Endothelial cell of umbilical vein (primary cell): ENCODE measurements at regions not wholly inside any gene's neighbourhood (a gene's known extent, or its start where the extent isn't known, plus 50 kb on each side); places are given as distances from the start of the nearest gene placed in this dataset.

Source experiments
- BruUV-seq: library from RNA; stranded (reverse); fragments of 400-500 nt; replicated peaks from 2 replicates; lab custom pipeline; 2021; lab: Mats Ljungman, UMichigan
- CTCF ChIA-PET: fragments of 300-600, 350-600 bp; sonication (Branson Sonifier 250); formaldehyde crosslinking; loops from one replicate; lab custom pipeline; 2021; ENCODE audit warnings: antibody characterized with exemption, inconsistent platforms; lab: Charles Lee
- POLR2A ChIA-PET: fragments of 300-600, 350-600 bp; sonication (Branson Sonifier 250); formaldehyde crosslinking; loops from one replicate; lab custom pipeline; 2021; ENCODE audit warnings: antibody characterized with exemption, inconsistent platforms; lab: Charles Lee
- DNase-seq: peaks from one replicate; pipeline ENCODE4 v3.0.0-alpha.2; 2011; ENCODE audit warnings: low read depth, low spot score
- FAIRE-seq: peaks from 2 replicates; lab custom pipeline; 2011; peaks lifted over from hg19 to GRCh38; lab: Jason Lieb, UNC
- H2AFZ ChIP-seq: 2 replicates; pipeline ENCODE4 v1.6.0; 2012; ENCODE audit warnings: low read depth, low read length, control low read depth, inconsistent platforms
- H3K27ac ChIP-seq: 2 replicates; pipeline ENCODE4 v1.5.1; 2011; ENCODE audit warnings: low read depth, mild to moderate bottlenecking, control low read depth, low read length, moderate library complexity; ENCODE audit not compliant: insufficient read depth
- H3K27me3 ChIP-seq, 2 experiments: 2 replicates each; pipeline versions ENCODE4 v1.6.0 to v1.6.1; 2011; ENCODE audit warnings: low read length in 2 of 2, mixed read lengths in 1 of 2; ENCODE audit not compliant: control insufficient read depth in 2 of 2, insufficient read depth in 2 of 2
- H3K36me3 ChIP-seq, 2 experiments: 2 replicates in 1 of 2; 3 replicates in 1 of 2; pipeline ENCODE4 v1.5.1; 2011; ENCODE audit warnings: low read length in 2 of 2, mild to moderate bottlenecking in 1 of 2, moderate library complexity in 1 of 2; ENCODE audit not compliant: control insufficient read depth in 2 of 2, insufficient read depth in 2 of 2; ENCODE audit errors: extremely low read depth in 1 of 2
- H3K4me1 ChIP-seq: 3 replicates; pipeline ENCODE4 v1.5.1; 2011; ENCODE audit warnings: mild to moderate bottlenecking, low read length; ENCODE audit not compliant: control insufficient read depth, insufficient read depth; ENCODE audit errors: extremely low read depth
- H3K4me2 ChIP-seq: 2 replicates; pipeline ENCODE4 v1.6.1; 2011; ENCODE audit warnings: low read length, control low read depth, mixed read lengths; ENCODE audit not compliant: insufficient read depth
- H3K4me3 ChIP-seq, 3 experiments: fragments of 200-600 bp in 1 of 3; sonication (generic), shearing (Covaris generic) in 1 of 3; replicated peaks in 1 of 3; 2 replicates each; pipeline ENCODE4 v1.5.1; 2011 to 2016; ENCODE audit warnings: control low read depth in 3 of 3, low read length in 3 of 3, mild to moderate bottlenecking in 2 of 3, inconsistent platforms in 1 of 3, low read depth in 1 of 3, moderate library complexity in 1 of 3; ENCODE audit not compliant: insufficient read depth in 1 of 3
- H3K79me2 ChIP-seq: 2 replicates; pipeline ENCODE4 v1.6.0; 2012; ENCODE audit warnings: low read length, inconsistent platforms; ENCODE audit not compliant: control insufficient read depth, insufficient read depth
- H3K9ac ChIP-seq: replicated peaks from 2 replicates; pipeline ENCODE3; 2011; ENCODE audit warnings: low read length, control low read depth; ENCODE audit not compliant: insufficient read depth; ENCODE audit errors: extremely low read depth
- H3K9me1 ChIP-seq: replicated peaks from 3 replicates; pipeline ENCODE4 v1.6.0; 2011; ENCODE audit warnings: mild to moderate bottlenecking, low read length; ENCODE audit not compliant: control insufficient read depth, insufficient read depth; ENCODE audit errors: extremely low read depth
- H3K9me3 ChIP-seq: replicated peaks from 2 replicates; pipeline ENCODE4 v1.5.1; 2012; ENCODE audit warnings: low read length, inconsistent platforms; ENCODE audit not compliant: control insufficient read depth, insufficient read depth
- H4K20me1 ChIP-seq: replicated peaks from 2 replicates; pipeline ENCODE3; 2011; ENCODE audit warnings: mild to moderate bottlenecking, low read length; ENCODE audit not compliant: control insufficient read depth, insufficient read depth; ENCODE audit errors: extremely low read depth
- EZH2 ChIP-seq: IDR thresholded peaks from 2 replicates; pipeline ENCODE4 v1.6.1; 2012; ENCODE audit warnings: borderline replicate concordance, low read depth, mild to moderate bottlenecking, moderate library complexity, low read length, inconsistent platforms; ENCODE audit not compliant: severe bottlenecking
- FOS ChIP-seq: IDR thresholded peaks from 2 replicates; pipeline ENCODE4 v1.6.1; 2011; ENCODE audit warnings: mild to moderate bottlenecking, low read length, moderate library complexity, borderline replicate concordance; ENCODE audit not compliant: insufficient read depth
- GATA2 ChIP-seq: IDR thresholded peaks from 2 replicates; pipeline ENCODE4 v1.7.0; 2011; ENCODE audit warnings: low read depth, mild to moderate bottlenecking, moderate library complexity, mixed read lengths, low read length; ENCODE audit not compliant: insufficient read length, insufficient read depth
- JUN ChIP-seq: IDR thresholded peaks from 2 replicates; pipeline ENCODE4 v1.6.1; 2011; ENCODE audit warnings: borderline replicate concordance, low read depth; ENCODE audit not compliant: insufficient read length, insufficient read depth
- MYC ChIP-seq: IDR thresholded peaks from one replicate; pipeline ENCODE4 v1.6.1; 2011; ENCODE audit warnings: mild to moderate bottlenecking, low read depth, low read length
- POLR2A ChIP-seq: IDR thresholded peaks from 2 replicates; pipeline ENCODE4 v1.6.1; 2012; ENCODE audit warnings: low read depth, mild to moderate bottlenecking, control low read depth, low read length
- dilution Hi-C: fragments of 300-500 bp; cut with MboI; formaldehyde crosslinking; loops from one replicate; pipeline ENCODE4 v1.15.0; 2019; ENCODE audit warnings: low sequenced_read_pairs; ENCODE audit not compliant: extremely low pct_ligation_motif_present
- intact Hi-C: fragments of 100-400 bp; cut with micrococcal nuclease; formaldehyde crosslinking; loops from one replicate; pipeline ENCODE4 v1.10.0; 2022
- TF ChIP-seq, protein P1 (sequence below), 2 donors: IDR thresholded peaks; 1 replicate in 1 of 2; 2 replicates in 1 of 2; pipeline ENCODE4 v1.5.1; 2011; ENCODE audit warnings: low read length in 2 of 2, mild to moderate bottlenecking in 2 of 2, moderate library complexity in 2 of 2, control low read depth in 1 of 2, inconsistent platforms in 1 of 2, low read depth in 1 of 2; ENCODE audit not compliant: insufficient read depth in 1 of 2; ENCODE audit errors: extremely low read depth in 1 of 2
- TF ChIP-seq, protein P2 (sequence below): IDR thresholded peaks from 2 replicates; pipeline ENCODE4 v1.6.1; 2011; ENCODE audit not compliant: insufficient read depth, insufficient read length

DNA sequence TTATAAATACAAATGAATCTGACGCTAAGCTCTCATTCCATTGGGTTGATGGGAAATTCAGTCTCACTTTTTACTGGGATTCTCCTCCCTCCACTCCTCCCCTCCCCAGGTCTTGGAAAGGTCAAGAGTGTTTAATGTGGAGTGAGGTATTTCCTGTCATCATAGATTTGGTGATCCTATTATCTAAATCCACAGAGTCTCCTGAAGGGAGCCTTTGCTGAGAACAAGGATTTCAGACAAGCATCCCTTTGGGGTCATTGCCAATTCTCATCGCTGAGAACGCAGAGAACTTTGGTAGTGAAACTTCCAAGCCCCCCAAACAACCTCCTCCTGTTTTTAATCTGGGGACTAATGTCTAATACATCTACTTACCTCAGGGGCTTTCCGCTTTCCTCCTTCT, 297.9 kb downstream of the OTOL1 start:
- POLR2A ChIA-PET: no interaction called here
- no peak overlapping the region for H3K4me2 ChIP-seq
- no peak for DNase-seq
- no peaks in the 10 kb centered on the region for H3K4me1 ChIP-seq
- no peak overlapping the region for H3K9ac ChIP-seq
- no peak overlapping the region for H3K4me3 ChIP-seq
- H3K9me3 ChIP-seq: peaks cover 3% of the 10 kb centered on the region
- FAIRE-seq: no peak
- H4K20me1 ChIP-seq: no peaks in the 10 kb centered on the region
- BruUV-seq: no TSS peak
- TF ChIP-seq, protein P1, sequence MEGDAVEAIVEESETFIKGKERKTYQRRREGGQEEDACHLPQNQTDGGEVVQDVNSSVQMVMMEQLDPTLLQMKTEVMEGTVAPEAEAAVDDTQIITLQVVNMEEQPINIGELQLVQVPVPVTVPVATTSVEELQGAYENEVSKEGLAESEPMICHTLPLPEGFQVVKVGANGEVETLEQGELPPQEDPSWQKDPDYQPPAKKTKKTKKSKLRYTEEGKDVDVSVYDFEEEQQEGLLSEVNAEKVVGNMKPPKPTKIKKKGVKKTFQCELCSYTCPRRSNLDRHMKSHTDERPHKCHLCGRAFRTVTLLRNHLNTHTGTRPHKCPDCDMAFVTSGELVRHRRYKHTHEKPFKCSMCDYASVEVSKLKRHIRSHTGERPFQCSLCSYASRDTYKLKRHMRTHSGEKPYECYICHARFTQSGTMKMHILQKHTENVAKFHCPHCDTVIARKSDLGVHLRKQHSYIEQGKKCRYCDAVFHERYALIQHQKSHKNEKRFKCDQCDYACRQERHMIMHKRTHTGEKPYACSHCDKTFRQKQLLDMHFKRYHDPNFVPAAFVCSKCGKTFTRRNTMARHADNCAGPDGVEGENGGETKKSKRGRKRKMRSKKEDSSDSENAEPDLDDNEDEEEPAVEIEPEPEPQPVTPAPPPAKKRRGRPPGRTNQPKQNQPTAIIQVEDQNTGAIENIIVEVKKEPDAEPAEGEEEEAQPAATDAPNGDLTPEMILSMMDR (IDR thresholded peaks at IDR 0.05; ENCODE audit: extremely low read depth in 1 of 2, insufficient read depth in 1 of 2, low read depth in 1 of 2, low read length in 2 of 2): no peak
- TF ChIP-seq FOS: no peak
- TF ChIP-seq POLR2A: no peak
- TF ChIP-seq MYC: no peak
- TF ChIP-seq GATA2: no peak
- TF ChIP-seq, protein P2, sequence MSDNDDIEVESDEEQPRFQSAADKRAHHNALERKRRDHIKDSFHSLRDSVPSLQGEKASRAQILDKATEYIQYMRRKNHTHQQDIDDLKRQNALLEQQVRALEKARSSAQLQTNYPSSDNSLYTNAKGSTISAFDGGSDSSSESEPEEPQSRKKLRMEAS: no peak
- TF ChIP-seq JUN: no peak
- no peak for TF ChIP-seq EZH2
- H3K27me3 ChIP-seq: no peaks in the 10 kb centered on the region
- no peaks in the 10 kb centered on the region for H3K36me3 ChIP-seq
- H3K79me2 ChIP-seq: no peaks in the 10 kb centered on the region
- H3K9me1 ChIP-seq: no peaks in the 10 kb centered on the region
- dilution Hi-C loops: no loop called here
- no peak overlapping the region for H3K27ac ChIP-seq
- intact Hi-C loops: no loop called here
- CTCF ChIA-PET: no interaction called here
- no peak overlapping the region for H2AFZ ChIP-seq
